ENCODE measurements at regions not wholly inside any gene's neighbourhood (a gene's known extent, or its start where the extent isn't known, plus 50 kb on each side); places are given as distances from the start of the nearest gene placed in this dataset.

GRCh38 chr11:127996825-127997224, 590.5 kb downstream of the ETS1 start:
- Mint-ChIP-seq H3K27ac (no peak overlapping the region), H3K9me3 (ENCODE audit: insufficient read depth) (peaks cover 1% of the 10 kb centered on the region), H3K27me3 (peaks cover 13% of the 10 kb centered on the region), H3K4me1 (no peaks in the 10 kb centered on the region), H3K4me3 (no peak overlapping the region)
- ChIA-PET POLR2A (no interaction called here), CTCF (no interaction called here)
- TF ChIP-seq EZH2 (IDR thresholded peaks at IDR 0.05; ENCODE audit: borderline replicate concordance, insufficient read depth, low read depth, low read length, poor library complexity, severe bottlenecking) (no peak), CTCF (IDR thresholded peaks at IDR 0.05) (no peak)
- no peaks in the 10 kb centered on the region for H3K36me3 ChIP-seq (replicated peaks in 1 of 2; ENCODE audit: control extremely low read depth in 1 of 2, control insufficient read depth in 1 of 2, extremely low read depth in 1 of 2, insufficient read depth in 2 of 2, low read length in 1 of 2)
- ATAC-seq (ENCODE audit: low read depth) (no peak), DNase-seq (no peak)
- no peak overlapping the region for H3K4me2 ChIP-seq (replicated peaks; ENCODE audit: low read depth, low read length, poor library complexity, severe bottlenecking)
- H2AFZ ChIP-seq (ENCODE audit: insufficient read depth, low read depth, low read length, poor library complexity, severe bottlenecking): no peak overlapping the region
- no peaks in the 10 kb centered on the region for H4K20me1 ChIP-seq (ENCODE audit: control insufficient read depth, insufficient read depth, low read length, poor library complexity, severe bottlenecking)
- no peak overlapping the region for H3K9ac ChIP-seq (ENCODE audit: low read length)
- intact Hi-C loops (cut with micrococcal nuclease): no loop called here
- H3K4me3 ChIP-seq (ENCODE audit: control extremely low read depth in 1 of 5, extremely low read depth in 1 of 5, insufficient read depth in 1 of 5, low read depth in 2 of 5, low read length in 4 of 5): no peak overlapping the region
- H3K4me1 ChIP-seq (ENCODE audit: control insufficient read depth in 2 of 2, insufficient read depth in 2 of 2, low read length in 2 of 2): no peaks in the 10 kb centered on the region
- no peak overlapping the region for H3K27ac ChIP-seq (ENCODE audit: low read length in 2 of 2)
- no peaks in the 10 kb centered on the region for H3K79me2 ChIP-seq (ENCODE audit: control insufficient read depth, insufficient read depth, low read length)
- no CpG with 5 or more reads among the region's 5 CpGs for WGBS (ENCODE audit: insufficient coverage)
- H3K27me3 ChIP-seq (replicated peaks in 1 of 4; ENCODE audit: control extremely low read depth in 1 of 4, control insufficient read depth in 3 of 4, insufficient read depth in 4 of 4, low read length in 3 of 4): peaks cover 0 to 6% (median 0%) of the 10 kb centered on the region in 4 experiments
- peaks cover 0 to 4% (median 0%) of the 10 kb centered on the region in 3 donors for H3K9me3 ChIP-seq (ENCODE audit: control extremely low read depth in 1 of 3, control insufficient read depth in 2 of 3, insufficient read depth in 1 of 3, low read length in 2 of 3)

- Histone ChIP-seq H4K20me1 (ENCODE audit: control insufficient read depth, insufficient read depth, low read length, poor library complexity, severe bottlenecking) (no peaks in the 10 kb centered on the region), H3K9ac (ENCODE audit: low read length) (no peak overlapping the region), H3K4me2 (replicated peaks; ENCODE audit: low read depth, low read length, poor library complexity, severe bottlenecking) (no peak overlapping the region), H3K27me3 (replicated peaks in 1 of 4; ENCODE audit: control extremely low read depth in 1 of 4, control insufficient read depth in 3 of 4, insufficient read depth in 4 of 4, low read length in 3 of 4) (peaks cover 0 to 6% (median 0%) of the 10 kb centered on the region in 4 experiments), H3K4me1 (ENCODE audit: control insufficient read depth in 2 of 2, insufficient read depth in 2 of 2, low read length in 2 of 2) (no peaks in the 10 kb centered on the region), H3K36me3 (replicated peaks in 1 of 2; ENCODE audit: control extremely low read depth in 1 of 2, control insufficient read depth in 1 of 2, extremely low read depth in 1 of 2, insufficient read depth in 2 of 2, low read length in 1 of 2) (no peaks in the 10 kb centered on the region), H2AFZ (ENCODE audit: insufficient read depth, low read depth, low read length, poor library complexity, severe bottlenecking) (no peak overlapping the region), H3K27ac (ENCODE audit: low read length in 2 of 2) (no peak overlapping the region), H3K79me2 (ENCODE audit: control insufficient read depth, insufficient read depth, low read length) (no peaks in the 10 kb centered on the region), H3K4me3 (ENCODE audit: control extremely low read depth in 1 of 5, extremely low read depth in 1 of 5, insufficient read depth in 1 of 5, low read depth in 2 of 5, low read length in 4 of 5) (no peak overlapping the region), H3K9me3 (ENCODE audit: control extremely low read depth in 1 of 3, control insufficient read depth in 2 of 3, insufficient read depth in 1 of 3, low read length in 2 of 3) (peaks cover 0 to 4% (median 0%) of the 10 kb centered on the region in 3 donors)
- WGBS (ENCODE audit: insufficient coverage): 70% methylated on average over 2 of the region's 3 CpGs
- TF ChIP-seq EZH2 (IDR thresholded peaks at IDR 0.05; ENCODE audit: borderline replicate concordance, insufficient read depth, low read depth, low read length, poor library complexity, severe bottlenecking) (no peak), CTCF (IDR thresholded peaks at IDR 0.05) (no peak)
- ChIA-PET CTCF (no interaction called here), POLR2A (no interaction called here)
- Mint-ChIP-seq H3K27me3 (peaks cover 13% of the 10 kb centered on the region), H3K4me1 (no peaks in the 10 kb centered on the region), H3K27ac (no peak overlapping the region), H3K9me3 (ENCODE audit: insufficient read depth) (peaks cover 1% of the 10 kb centered on the region), H3K4me3 (no peak overlapping the region)
- intact Hi-C loops (cut with micrococcal nuclease): no loop called here
- DNase-seq (no peak), ATAC-seq (ENCODE audit: low read depth) (no peak)
Observed at GRCh38 chr11:127995921-127996320, 591.4 kb downstream of the ETS1 start.

Data from B cell (primary cell).